ENCODE measurements at regions not wholly inside any gene's neighbourhood (a gene's known extent, or its start where the extent isn't known, plus 50 kb on each side); places are given as distances from the start of the nearest gene placed in this dataset.

DNA sequence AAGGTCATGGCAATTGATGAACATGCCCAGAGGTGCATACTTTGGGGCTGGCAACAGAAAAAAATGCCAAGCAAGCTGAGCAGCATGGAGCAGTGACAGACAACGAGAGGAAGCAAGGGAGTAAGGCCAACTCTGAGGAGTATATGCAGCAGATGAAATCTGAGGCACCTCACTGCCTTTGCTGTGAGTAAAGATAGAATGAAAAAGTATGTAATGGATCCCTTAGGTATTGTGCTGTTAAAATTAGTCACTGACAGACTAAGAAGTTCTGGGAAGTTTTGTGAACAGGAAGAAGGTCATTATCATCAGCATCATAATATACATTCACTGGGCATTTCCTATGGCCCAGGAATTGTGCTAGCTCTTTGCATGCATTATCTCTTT is 269.9 kb downstream of the DUSP6 start:
- Histone ChIP-seq H3K4me3 (ENCODE audit: low read depth, low read length) (no peak overlapping the region), H3K27me3 (ENCODE audit: control insufficient read depth, insufficient read depth, low read length) (no peaks in the 10 kb centered on the region), H3K36me3 (ENCODE audit: control insufficient read depth, insufficient read depth, low read length) (no peaks in the 10 kb centered on the region)
- peak; percentile 32 for FAIRE-seq
- DNase-seq (ENCODE audit: low read depth): peak; percentile 28
- TF ChIP-seq, protein P1, sequence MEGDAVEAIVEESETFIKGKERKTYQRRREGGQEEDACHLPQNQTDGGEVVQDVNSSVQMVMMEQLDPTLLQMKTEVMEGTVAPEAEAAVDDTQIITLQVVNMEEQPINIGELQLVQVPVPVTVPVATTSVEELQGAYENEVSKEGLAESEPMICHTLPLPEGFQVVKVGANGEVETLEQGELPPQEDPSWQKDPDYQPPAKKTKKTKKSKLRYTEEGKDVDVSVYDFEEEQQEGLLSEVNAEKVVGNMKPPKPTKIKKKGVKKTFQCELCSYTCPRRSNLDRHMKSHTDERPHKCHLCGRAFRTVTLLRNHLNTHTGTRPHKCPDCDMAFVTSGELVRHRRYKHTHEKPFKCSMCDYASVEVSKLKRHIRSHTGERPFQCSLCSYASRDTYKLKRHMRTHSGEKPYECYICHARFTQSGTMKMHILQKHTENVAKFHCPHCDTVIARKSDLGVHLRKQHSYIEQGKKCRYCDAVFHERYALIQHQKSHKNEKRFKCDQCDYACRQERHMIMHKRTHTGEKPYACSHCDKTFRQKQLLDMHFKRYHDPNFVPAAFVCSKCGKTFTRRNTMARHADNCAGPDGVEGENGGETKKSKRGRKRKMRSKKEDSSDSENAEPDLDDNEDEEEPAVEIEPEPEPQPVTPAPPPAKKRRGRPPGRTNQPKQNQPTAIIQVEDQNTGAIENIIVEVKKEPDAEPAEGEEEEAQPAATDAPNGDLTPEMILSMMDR (IDR thresholded peaks at IDR 0.05; ENCODE audit: insufficient read depth, low read length, severe bottlenecking): no peak

DNA sequence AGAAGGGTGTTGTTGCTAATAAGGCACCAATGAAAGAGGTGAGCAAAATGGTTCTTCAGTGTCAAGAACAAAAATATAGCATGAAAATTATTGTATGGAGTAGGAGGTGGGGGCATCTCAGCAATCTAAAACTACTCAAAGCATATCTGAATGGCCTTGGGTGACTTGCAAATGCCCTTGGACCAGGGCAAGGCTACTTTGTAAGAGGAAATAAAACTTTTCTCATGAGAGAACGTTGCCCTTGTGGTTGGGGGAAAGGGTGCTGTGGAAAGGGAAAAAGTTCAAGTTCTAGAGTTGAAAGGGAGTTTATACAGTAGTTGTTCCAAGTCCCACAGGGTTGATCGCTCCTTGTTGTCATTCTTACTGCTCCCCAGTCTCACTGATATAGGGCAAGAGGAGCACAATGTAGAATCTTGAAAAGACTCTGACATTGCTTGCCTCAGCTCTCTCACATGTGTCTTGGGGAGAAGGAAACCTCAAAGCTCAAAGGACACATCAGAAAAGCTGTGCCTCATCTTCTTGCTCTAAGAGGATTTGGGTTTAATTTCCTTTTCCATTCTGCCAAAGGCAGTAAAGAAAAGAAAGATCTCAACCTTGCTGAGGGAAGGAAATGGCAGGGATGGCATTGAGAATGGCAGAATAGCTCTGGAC is 270.5 kb downstream of the DUSP6 start:
- Histone ChIP-seq H3K27me3 (ENCODE audit: control insufficient read depth, insufficient read depth, low read length) (no peaks in the 10 kb centered on the region), H3K4me3 (ENCODE audit: low read depth, low read length) (no peak overlapping the region), H3K36me3 (ENCODE audit: control insufficient read depth, insufficient read depth, low read length) (no peaks in the 10 kb centered on the region)
- DNase-seq (ENCODE audit: low read depth): no peak
- FAIRE-seq: no peak
- TF ChIP-seq, protein P1 (IDR thresholded peaks at IDR 0.05; ENCODE audit: insufficient read depth, low read length, severe bottlenecking): no peak

DNA sequence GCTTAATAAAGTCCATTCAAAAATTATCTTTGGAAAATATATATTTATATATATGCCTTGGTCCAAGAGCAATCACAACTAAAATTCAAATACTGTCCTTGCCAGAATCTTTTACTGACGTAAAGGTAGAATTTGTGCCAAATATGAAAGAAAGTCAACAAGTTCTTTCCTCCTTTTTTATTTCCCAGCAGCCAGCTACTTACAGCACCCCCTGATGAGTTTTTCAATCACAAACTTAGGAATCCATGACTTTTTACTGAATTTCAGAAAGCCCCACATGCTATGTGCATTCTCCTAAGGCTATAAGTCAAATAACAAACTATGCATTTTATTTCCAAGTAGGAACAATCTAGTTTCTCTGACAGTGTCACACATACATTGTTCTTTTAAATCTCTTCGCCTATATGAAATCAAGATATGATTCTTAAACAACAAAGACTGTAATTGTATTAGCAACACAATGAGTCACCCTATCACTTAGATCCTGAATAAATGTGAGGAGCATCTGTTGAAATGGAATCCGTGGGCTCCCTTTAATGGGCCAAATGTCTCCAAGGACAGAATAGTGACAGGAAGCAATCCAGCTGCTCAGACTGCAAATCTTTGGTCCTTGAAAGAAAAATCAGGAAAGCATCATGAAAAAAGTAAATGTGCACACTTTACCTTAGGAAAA is 271.4 kb downstream of the DUSP6 start:
- DNase-seq (ENCODE audit: low read depth) (peak; percentile 41), FAIRE-seq (no peak)
- TF ChIP-seq, protein P1 (IDR thresholded peaks at IDR 0.05; ENCODE audit: insufficient read depth, low read length, severe bottlenecking): no peak
- Histone ChIP-seq H3K27me3 (ENCODE audit: control insufficient read depth, insufficient read depth, low read length) (no peaks in the 10 kb centered on the region), H3K36me3 (ENCODE audit: control insufficient read depth, insufficient read depth, low read length) (no peaks in the 10 kb centered on the region), H3K4me3 (ENCODE audit: low read depth, low read length) (no peak overlapping the region)

DNA sequence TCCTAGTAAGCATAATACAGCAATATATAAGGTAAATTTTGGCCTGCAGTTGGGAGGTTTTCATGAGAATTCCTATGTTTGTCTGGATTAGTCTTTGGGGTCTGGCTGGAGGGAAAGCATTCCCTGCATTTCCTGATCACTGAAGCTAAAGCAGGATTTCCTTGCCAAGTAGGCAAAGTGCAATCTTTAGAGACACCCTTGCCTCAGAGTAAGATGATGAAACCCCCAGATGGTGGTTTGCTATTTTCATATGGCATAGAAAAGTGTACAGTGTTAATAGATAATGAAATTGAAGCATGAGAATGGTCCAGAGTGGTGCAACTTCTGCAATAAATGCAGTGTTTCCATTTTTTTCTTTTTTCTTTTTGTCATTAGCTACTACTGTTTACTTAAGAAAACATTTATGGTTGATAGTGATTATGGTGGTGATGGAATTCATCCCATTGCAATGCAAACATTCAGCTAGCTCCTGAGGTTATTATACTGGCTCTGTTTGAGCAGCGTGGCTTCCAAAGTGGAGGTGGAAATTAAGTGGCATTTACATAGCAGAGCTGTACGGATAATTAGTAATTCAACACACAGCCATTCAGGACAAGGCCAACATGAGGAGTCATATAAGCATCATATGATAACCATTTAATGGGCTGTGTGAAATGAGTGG is 276.3 kb downstream of the DUSP6 start:
- Histone ChIP-seq H3K36me3 (ENCODE audit: control insufficient read depth, insufficient read depth, low read length) (no peaks in the 10 kb centered on the region), H3K4me3 (ENCODE audit: low read depth, low read length) (no peak overlapping the region), H3K27me3 (ENCODE audit: control insufficient read depth, insufficient read depth, low read length) (no peaks in the 10 kb centered on the region)
- FAIRE-seq: no peak
- TF ChIP-seq, protein P1 (IDR thresholded peaks at IDR 0.05; ENCODE audit: insufficient read depth, low read length, severe bottlenecking): no peak
- no peak for DNase-seq (ENCODE audit: low read depth)

DNA sequence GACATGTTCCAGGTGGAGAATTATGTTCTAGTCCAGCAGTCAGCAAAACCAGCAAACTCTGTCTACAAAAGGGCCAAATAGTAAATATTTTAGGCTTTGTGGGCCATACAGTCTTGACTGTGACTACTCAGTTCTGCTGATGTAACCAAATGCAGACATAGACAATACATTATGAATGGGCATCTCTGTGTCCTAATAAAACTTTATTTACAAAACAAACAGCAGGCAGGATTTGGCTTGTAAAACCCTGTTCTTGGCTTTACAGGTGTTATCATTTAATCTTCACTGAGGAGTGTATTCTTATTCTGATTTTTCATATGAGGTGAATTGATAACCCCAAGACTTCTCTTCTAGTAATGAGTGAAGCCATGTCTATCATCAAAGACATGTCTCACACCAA is 278.6 kb downstream of the DUSP6 start:
- no peaks in the 10 kb centered on the region for H3K27me3 ChIP-seq (ENCODE audit: control insufficient read depth, insufficient read depth, low read length)
- DNase-seq (ENCODE audit: low read depth): no peak
- TF ChIP-seq, protein P1 (IDR thresholded peaks at IDR 0.05; ENCODE audit: insufficient read depth, low read length, severe bottlenecking): no peak
- H3K4me3 ChIP-seq (ENCODE audit: low read depth, low read length): no peak overlapping the region
- FAIRE-seq: no peak
- H3K36me3 ChIP-seq (ENCODE audit: control insufficient read depth, insufficient read depth, low read length): no peaks in the 10 kb centered on the region
